Tibial nerve (tissue), 4 donors: ENCODE measurements at regions not wholly inside any gene's neighbourhood (a gene's known extent, or its start where the extent isn't known, plus 50 kb on each side); places are given as distances from the start of the nearest gene placed in this dataset.

Experiments used
- DNase-seq, 2 donors: peaks; one replicate each; pipeline ENCODE4 v3.0.0-alpha.2; 2019; ENCODE audit warnings: low spot score in 2 of 2
- H3K27ac ChIP-seq, 4 donors: fragments of 200-600 bp; sonication (generic) in 3 of 4; one replicate each; pipeline ENCODE4 v1.5.1; 2017 to 2019; ENCODE audit warnings: mild to moderate bottlenecking in 1 of 4
- H3K27me3 ChIP-seq, 2 donors: fragments of 200-600 bp; sonication (generic) in 1 of 2; one replicate each; pipeline versions ENCODE4 v1.5.1 to v1.6.0; 2017 to 2019
- H3K36me3 ChIP-seq, 3 donors: fragments of 200-600 bp; sonication (generic); one replicate each; pipeline ENCODE4 v1.5.1; 2018 to 2019
- H3K4me1 ChIP-seq, 4 donors: fragments of 200-600 bp; sonication (generic) in 3 of 4; one replicate each; pipeline ENCODE4 v1.5.1; 2017 to 2019
- H3K4me3 ChIP-seq, 4 donors: fragments of 200-600 bp; sonication (generic) in 3 of 4; one replicate each; pipeline ENCODE4 v1.5.1; 2017 to 2019; ENCODE audit warnings: mild to moderate bottlenecking in 1 of 4, moderate library complexity in 1 of 4
- H3K9me3 ChIP-seq, 4 donors: fragments of 200-600 bp; sonication (generic) in 3 of 4; one replicate each; pipeline ENCODE4 v1.5.1; 2017 to 2019
- CTCF ChIP-seq, 5 experiments: fragments of 200-600 bp in 3 of 5; fragments of 450-650 bp in 2 of 5; sonication (generic) in 3 of 5; IDR thresholded peaks; one replicate each; pipeline ENCODE4 v1.5.1; 2016 to 2019; ENCODE audit warnings: antibody characterized with exemption in 5 of 5, mild to moderate bottlenecking in 3 of 5, moderate library complexity in 2 of 5
- EP300 ChIP-seq, 2 donors: sonication (generic); formaldehyde crosslinking; IDR thresholded peaks; one replicate each; pipeline ENCODE4 v1.6.1; 2017; ENCODE audit warnings: antibody characterized with exemption in 2 of 2, mild to moderate bottlenecking in 1 of 2
- POLR2A ChIP-seq, 2 donors: fragments of 450-650 bp; IDR thresholded peaks; one replicate each; pipeline ENCODE4 v1.6.1; 2017; ENCODE audit warnings: antibody characterized with exemption in 2 of 2, mild to moderate bottlenecking in 2 of 2, moderate library complexity in 2 of 2
- WGBS, 2 donors: methylation state at CpG; one replicate each; pipeline ENCODE4 v1.1.5; 2018; 5-methylcytosine and 5-hydroxymethylcytosine counted together

GRCh38 chr4:46594661-46595060, 204.7 kb upstream of the GABRA2 start:
- Histone ChIP-seq H3K27me3 (no peaks in the 10 kb centered on the region), H3K4me3 (no peak overlapping the region), H3K4me1 (no peaks in the 10 kb centered on the region), H3K9me3 (no peaks in the 10 kb centered on the region), H3K27ac (no peak overlapping the region), H3K36me3 (no peaks in the 10 kb centered on the region)
- no peak for TF ChIP-seq POLR2A (IDR thresholded peaks at IDR 0.05)
- TF ChIP-seq CTCF (IDR thresholded peaks at IDR 0.05) = no peak
- TF ChIP-seq EP300 (IDR thresholded peaks at IDR 0.05) = no peak
- no peak for DNase-seq
- 44 to 50% methylated on average over 1 of the region's 1 CpG for WGBS, 2 donors

- no peak for DNase-seq
- Histone ChIP-seq H3K27ac (no peak overlapping the region), H3K4me1 (no peaks in the 10 kb centered on the region), H3K4me3 (no peak overlapping the region), H3K36me3 (no peaks in the 10 kb centered on the region), H3K27me3 (no peaks in the 10 kb centered on the region), H3K9me3 (no peaks in the 10 kb centered on the region)
- TF ChIP-seq CTCF (IDR thresholded peaks at IDR 0.05) = no peak
- no peak for TF ChIP-seq EP300 (IDR thresholded peaks at IDR 0.05)
- TF ChIP-seq POLR2A (IDR thresholded peaks at IDR 0.05) = no peak
- WGBS, 2 donors = 39 to 44% methylated on average over 2 of the region's 2 CpGs
These were observed 196.6 kb upstream of the GABRA2 start for GRCh38 chr4:46586566-46586965.

- Histone ChIP-seq H3K4me3 (no peak overlapping the region), H3K4me1 (no peaks in the 10 kb centered on the region), H3K27me3 (no peaks in the 10 kb centered on the region), H3K9me3 (no peaks in the 10 kb centered on the region), H3K36me3 (no peaks in the 10 kb centered on the region), H3K27ac (no peak overlapping the region)
- TF ChIP-seq POLR2A (IDR thresholded peaks at IDR 0.05) (no peak), EP300 (IDR thresholded peaks at IDR 0.05) (no peak), CTCF (IDR thresholded peaks at IDR 0.05) (no peak)
- WGBS, 2 donors = 65 to 71% methylated on average over 4 of the region's 4 CpGs
- DNase-seq = no peak
These were observed 191.7 kb upstream of the GABRA2 start for GRCh38 chr4:46581677-46582076.

GRCh38 chr4:46554760-46555465, 165.0 kb upstream of the GABRA2 start:
- Histone ChIP-seq H3K36me3 (no peaks in the 10 kb centered on the region), H3K4me1 (no peaks in the 10 kb centered on the region), H3K27ac (no peak overlapping the region), H3K9me3 (no peaks in the 10 kb centered on the region), H3K4me3 (no peak overlapping the region), H3K27me3 (no peaks in the 10 kb centered on the region)
- TF ChIP-seq POLR2A (IDR thresholded peaks at IDR 0.05) (no peak), EP300 (IDR thresholded peaks at IDR 0.05) (no peak), CTCF (IDR thresholded peaks at IDR 0.05) (no peak)
- WGBS, 2 donors = 23% methylated on average over 3 of the region's 3 CpGs
- no peak for DNase-seq

- Histone ChIP-seq H3K4me3 (no peak overlapping the region), H3K36me3 (no peaks in the 10 kb centered on the region), H3K27ac (no peak overlapping the region), H3K4me1 (no peaks in the 10 kb centered on the region), H3K27me3 (no peaks in the 10 kb centered on the region), H3K9me3 (no peaks in the 10 kb centered on the region)
- TF ChIP-seq CTCF (IDR thresholded peaks at IDR 0.05) = no peak
- TF ChIP-seq EP300 (IDR thresholded peaks at IDR 0.05) = no peak
- TF ChIP-seq POLR2A (IDR thresholded peaks at IDR 0.05) = no peak
- 79 to 88% methylated on average over 1 of the region's 1 CpG for WGBS, 2 donors
- no peak for DNase-seq
These were observed 160.5 kb upstream of the GABRA2 start for GRCh38 chr4:46550471-46550870.
